OCI-LY1 (cell line): ENCODE measurements at regions not wholly inside any gene's neighbourhood (a gene's known extent, or its start where the extent isn't known, plus 50 kb on each side); places are given as distances from the start of the nearest gene placed in this dataset.

Experiments used
- H2AFZ ChIP-seq: fragments of 200-600 bp; sonication (generic), shearing (Covaris generic); 2 replicates; pipeline ENCODE4 v1.6.0; 2014; ENCODE audit warnings: antibody characterized with exemption, mild to moderate bottlenecking, low read length
- H3F3A ChIP-seq: fragments of 200-600 bp; sonication (generic), shearing (Covaris generic); 2 replicates; pipeline ENCODE4 v1.6.0; 2014; ENCODE audit warnings: mild to moderate bottlenecking, antibody characterized with exemption, low read length, moderate library complexity; ENCODE audit not compliant: insufficient read depth
- H3K27ac ChIP-seq: fragments of 200-600 bp; sonication (generic); 2 replicates; pipeline ENCODE4 v1.5.1; 2014; ENCODE audit warnings: low read length, mixed run types, mild to moderate bottlenecking, low read depth; ENCODE audit not compliant: poor library complexity, severe bottlenecking
- H3K27me3 ChIP-seq: fragments of 200-600 bp; sonication (generic); 2 replicates; pipeline ENCODE4 v1.6.0; 2014; ENCODE audit warnings: antibody characterized with exemption, mild to moderate bottlenecking, low read length, moderate library complexity; ENCODE audit not compliant: insufficient read depth
- H3K36me3 ChIP-seq: fragments of 200-600 bp; sonication (generic); 2 replicates; pipeline ENCODE4 v1.6.1; 2014; ENCODE audit warnings: mild to moderate bottlenecking, antibody characterized with exemption, low read length, moderate library complexity, mixed read lengths; ENCODE audit not compliant: insufficient read depth
- H3K4me1 ChIP-seq: fragments of 200-600 bp; sonication (generic); 2 replicates; pipeline ENCODE4 v1.5.1; 2014; ENCODE audit warnings: mild to moderate bottlenecking, low read length, moderate library complexity; ENCODE audit not compliant: insufficient read depth, severe bottlenecking
- H3K4me2 ChIP-seq: fragments of 200-600 bp; sonication (generic), shearing (Covaris generic); 2 replicates; pipeline ENCODE4 v1.6.1; 2014; ENCODE audit warnings: low read length
- H3K4me3 ChIP-seq: fragments of 200-600 bp; sonication (generic); 2 replicates; pipeline ENCODE4 v1.5.1; 2014; ENCODE audit warnings: low read length, low read depth, mild to moderate bottlenecking, mixed read lengths; ENCODE audit not compliant: poor library complexity, severe bottlenecking
- H3K79me2 ChIP-seq: fragments of 200-600 bp; shearing (Covaris generic); 2 replicates; pipeline ENCODE4 v1.6.1; 2016; ENCODE audit warnings: mixed run types, low read length, mixed read lengths; ENCODE audit not compliant: insufficient read depth
- H3K9ac ChIP-seq: fragments of 200-600 bp; sonication (generic), shearing (Covaris generic); 2 replicates; pipeline ENCODE4 v1.6.1; 2014; ENCODE audit warnings: mild to moderate bottlenecking, low read length, mixed read lengths
- H3K9me2 ChIP-seq: fragments of 200-600 bp; sonication (generic), shearing (Covaris generic); 2 replicates; pipeline ENCODE4 v1.6.1; 2014; ENCODE audit warnings: low read depth, mild to moderate bottlenecking, low read length, mixed read lengths
- H3K9me3 ChIP-seq: fragments of 200-600 bp; shearing (Covaris generic); 2 replicates; pipeline ENCODE4 v1.6.1; 2014; ENCODE audit warnings: low read length, mixed read lengths
- H4K20me1 ChIP-seq: fragments of 200-600 bp; sonication (generic), shearing (Covaris generic); 2 replicates; pipeline ENCODE4 v1.6.0; 2016; ENCODE audit warnings: mild to moderate bottlenecking, low read length; ENCODE audit not compliant: insufficient read depth
- EZH2 ChIP-seq: fragments of 200-600 bp; sonication (generic), shearing (Covaris generic); IDR thresholded peaks from 2 replicates; pipeline ENCODE4 v1.8.0; 2017; ENCODE audit warnings: borderline replicate concordance, mixed run types, mild to moderate bottlenecking, antibody characterized with exemption, low read length, moderate library complexity, mixed read lengths
- TF ChIP-seq, protein P1 (sequence below): fragments of 200-600 bp; sonication (generic), shearing (Covaris generic); IDR thresholded peaks from 2 replicates; pipeline ENCODE4 v1.5.1; 2017; ENCODE audit warnings: mild to moderate bottlenecking, antibody characterized with exemption, low read length, moderate library complexity, mixed read lengths

DNA sequence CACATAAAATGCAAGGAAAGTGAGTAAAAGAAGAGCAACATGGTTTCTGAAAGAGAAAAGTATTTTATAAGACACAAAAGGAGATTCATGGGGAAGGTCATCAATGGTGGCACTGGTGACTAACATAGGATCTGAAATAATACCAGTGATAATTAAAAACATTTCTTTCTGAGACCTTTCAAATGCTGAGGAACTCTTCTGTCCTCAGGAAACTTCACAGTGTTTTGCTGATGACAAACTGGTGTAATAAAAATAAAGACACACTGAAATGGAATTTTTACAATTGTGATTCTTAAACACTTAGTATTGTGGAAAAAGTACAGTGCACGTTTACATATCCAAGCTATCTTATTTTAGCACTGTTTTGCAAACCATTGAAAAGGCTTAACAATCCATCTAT is 80.4 kb upstream of the ZBTB20 start:
- H3K4me2 ChIP-seq, result no peak overlapping the region
- no peaks in the 10 kb centered on the region for H3K4me1 ChIP-seq
- no peaks in the 10 kb centered on the region for H4K20me1 ChIP-seq
- no peak overlapping the region for H3K4me3 ChIP-seq
- H3K79me2 ChIP-seq, result no peaks in the 10 kb centered on the region
- no peaks in the 10 kb centered on the region for H3K27me3 ChIP-seq
- no peak overlapping the region for H3K27ac ChIP-seq
- no peak overlapping the region for H3K9ac ChIP-seq
- TF ChIP-seq, protein P1, sequence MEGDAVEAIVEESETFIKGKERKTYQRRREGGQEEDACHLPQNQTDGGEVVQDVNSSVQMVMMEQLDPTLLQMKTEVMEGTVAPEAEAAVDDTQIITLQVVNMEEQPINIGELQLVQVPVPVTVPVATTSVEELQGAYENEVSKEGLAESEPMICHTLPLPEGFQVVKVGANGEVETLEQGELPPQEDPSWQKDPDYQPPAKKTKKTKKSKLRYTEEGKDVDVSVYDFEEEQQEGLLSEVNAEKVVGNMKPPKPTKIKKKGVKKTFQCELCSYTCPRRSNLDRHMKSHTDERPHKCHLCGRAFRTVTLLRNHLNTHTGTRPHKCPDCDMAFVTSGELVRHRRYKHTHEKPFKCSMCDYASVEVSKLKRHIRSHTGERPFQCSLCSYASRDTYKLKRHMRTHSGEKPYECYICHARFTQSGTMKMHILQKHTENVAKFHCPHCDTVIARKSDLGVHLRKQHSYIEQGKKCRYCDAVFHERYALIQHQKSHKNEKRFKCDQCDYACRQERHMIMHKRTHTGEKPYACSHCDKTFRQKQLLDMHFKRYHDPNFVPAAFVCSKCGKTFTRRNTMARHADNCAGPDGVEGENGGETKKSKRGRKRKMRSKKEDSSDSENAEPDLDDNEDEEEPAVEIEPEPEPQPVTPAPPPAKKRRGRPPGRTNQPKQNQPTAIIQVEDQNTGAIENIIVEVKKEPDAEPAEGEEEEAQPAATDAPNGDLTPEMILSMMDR, result no peak
- no peak for TF ChIP-seq EZH2
- H3K9me2 ChIP-seq, result no peaks in the 10 kb centered on the region
- no peaks in the 10 kb centered on the region for H3F3A ChIP-seq
- no peak overlapping the region for H2AFZ ChIP-seq
- no peaks in the 10 kb centered on the region for H3K9me3 ChIP-seq
- no peaks in the 10 kb centered on the region for H3K36me3 ChIP-seq

DNA sequence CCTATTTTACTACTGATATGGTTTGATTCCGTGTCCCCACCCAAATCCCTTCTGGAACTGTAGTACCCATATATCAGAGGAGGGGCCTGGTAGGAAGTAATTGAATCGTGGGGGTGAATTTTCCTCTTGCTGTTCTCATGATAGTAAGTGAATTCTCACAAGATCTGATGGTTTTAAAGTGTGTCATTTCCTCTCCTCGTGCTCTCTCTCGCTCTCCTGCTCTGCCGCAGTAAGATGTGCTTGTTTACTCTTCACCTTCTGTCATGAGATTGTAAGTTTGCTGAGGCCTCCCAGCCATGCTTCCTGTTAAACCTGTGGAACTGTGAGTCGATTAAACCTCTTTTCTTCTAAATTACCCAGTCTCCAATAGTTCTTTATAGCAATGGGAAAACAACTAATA is 81.2 kb upstream of the ZBTB20 start:
- H4K20me1 ChIP-seq, result no peaks in the 10 kb centered on the region
- no peak overlapping the region for H3K4me3 ChIP-seq
- H3K4me1 ChIP-seq, result no peaks in the 10 kb centered on the region
- no peaks in the 10 kb centered on the region for H3K27me3 ChIP-seq
- no peak overlapping the region for H2AFZ ChIP-seq
- no peak for TF ChIP-seq EZH2
- TF ChIP-seq, protein P1, result no peak
- H3K9me3 ChIP-seq, result no peaks in the 10 kb centered on the region
- no peak overlapping the region for H3K4me2 ChIP-seq
- no peaks in the 10 kb centered on the region for H3K9me2 ChIP-seq
- no peaks in the 10 kb centered on the region for H3K36me3 ChIP-seq
- H3K79me2 ChIP-seq, result no peaks in the 10 kb centered on the region
- no peak overlapping the region for H3K27ac ChIP-seq
- H3F3A ChIP-seq, result no peaks in the 10 kb centered on the region
- no peak overlapping the region for H3K9ac ChIP-seq

DNA sequence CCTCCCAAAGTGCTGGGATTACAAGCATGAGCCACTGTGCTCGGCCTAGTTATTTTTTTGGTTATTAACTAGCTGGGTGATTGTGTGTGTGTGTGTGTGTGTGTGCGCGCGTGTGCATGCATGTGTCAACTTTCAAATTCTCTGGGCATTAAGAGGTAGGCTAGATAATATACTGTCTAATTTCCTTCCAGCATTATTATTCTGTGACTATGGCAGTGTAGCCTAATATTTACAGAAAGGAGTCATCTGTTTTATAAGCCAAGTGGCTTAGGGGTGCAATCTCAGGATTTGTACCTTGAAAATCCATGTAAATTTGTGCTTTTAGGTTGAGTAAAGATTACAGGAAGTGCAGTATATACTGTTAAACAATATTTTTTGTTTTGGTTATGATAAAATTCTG is 85.1 kb upstream of the ZBTB20 start:
- Histone ChIP-seq H3K27ac (no peak overlapping the region), H3F3A (no peaks in the 10 kb centered on the region), H3K9me2 (no peaks in the 10 kb centered on the region), H3K9me3 (no peaks in the 10 kb centered on the region), H3K79me2 (no peaks in the 10 kb centered on the region), H3K9ac (no peak overlapping the region), H3K36me3 (no peaks in the 10 kb centered on the region), H2AFZ (no peak overlapping the region), H3K4me1 (no peaks in the 10 kb centered on the region), H4K20me1 (no peaks in the 10 kb centered on the region), H3K4me2 (no peak overlapping the region), H3K4me3 (no peak overlapping the region), H3K27me3 (no peaks in the 10 kb centered on the region)
- no peak for TF ChIP-seq EZH2
- TF ChIP-seq, protein P1, result no peak
